Endodermal cell (in vitro differentiated cells): ENCODE measurements at regions not wholly inside any gene's neighbourhood (a gene's known extent, or its start where the extent isn't known, plus 50 kb on each side); places are given as distances from the start of the nearest gene placed in this dataset.

ENCODE experiments used
- DNase-seq: peaks from one replicate; pipeline ENCODE4 v3.0.0-alpha.2; 2017
- H3K27ac ChIP-seq: 2 replicates; pipeline ENCODE4 v1.5.1; 2013; ENCODE audit warnings: mild to moderate bottlenecking, low read depth, low read length, moderate library complexity
- H3K27me3 ChIP-seq: 2 replicates; pipeline ENCODE4 v1.6.1; 2013; ENCODE audit warnings: mild to moderate bottlenecking, low read length, moderate library complexity; ENCODE audit not compliant: insufficient read depth, control insufficient read depth, poor library complexity, severe bottlenecking
- H3K36me3 ChIP-seq: 2 replicates; pipeline ENCODE4 v1.7.0; 2013; ENCODE audit warnings: mild to moderate bottlenecking, low read length, moderate library complexity; ENCODE audit not compliant: control insufficient read depth, insufficient read depth
- H3K4me1 ChIP-seq: one replicate; pipeline ENCODE4 v1.7.0; 2013; ENCODE audit warnings: low read length; ENCODE audit not compliant: control insufficient read depth, insufficient read depth
- H3K4me3 ChIP-seq: 2 replicates; pipeline ENCODE4 v1.5.1; 2013; ENCODE audit warnings: mild to moderate bottlenecking, low read length, moderate library complexity
- H3K9ac ChIP-seq: 2 replicates; pipeline ENCODE4 v1.6.1; 2013; ENCODE audit warnings: mild to moderate bottlenecking, low read length, moderate library complexity; ENCODE audit not compliant: poor library complexity, severe bottlenecking; ENCODE audit errors: extremely low read depth
- H3K9me3 ChIP-seq: 2 replicates; pipeline ENCODE4 v1.6.1; 2013; ENCODE audit warnings: mild to moderate bottlenecking, low read length, moderate library complexity; ENCODE audit not compliant: control insufficient read depth
- H3K27ac Mint-ChIP-seq: 2 replicates; pipeline ENCODE4 v1.8.0; 2020; ENCODE audit warnings: mixed read lengths
- H3K27me3 Mint-ChIP-seq: 2 replicates; pipeline ENCODE4 v1.8.0; 2021; ENCODE audit warnings: mild to moderate bottlenecking, mixed read lengths; ENCODE audit not compliant: insufficient read depth
- H3K36me3 Mint-ChIP-seq: 2 replicates; pipeline ENCODE4 v1.8.0; 2020; ENCODE audit warnings: low read depth, mixed read lengths
- H3K4me1 Mint-ChIP-seq: 2 replicates; pipeline ENCODE4 v1.8.0; 2020; ENCODE audit warnings: mixed read lengths
- H3K4me3 Mint-ChIP-seq: 2 replicates; pipeline ENCODE4 v1.8.0; 2020; ENCODE audit warnings: mild to moderate bottlenecking, moderate library complexity, mixed read lengths
- H3K9me3 Mint-ChIP-seq: 2 replicates; pipeline ENCODE4 v1.8.0; 2020; ENCODE audit warnings: mild to moderate bottlenecking, mixed read lengths
- WGBS, 2 experiments: methylation state at CpG; one replicate each; pipeline versions ENCODE4 v1.1.5 to v1.1.7; 2013; ENCODE audit warnings: missing lambda C conversion rate in 2 of 2, mixed read lengths in 1 of 2; ENCODE audit not compliant: insufficient coverage in 1 of 2, insufficient read length in 1 of 2; 5-methylcytosine and 5-hydroxymethylcytosine counted together
- TF ChIP-seq, protein P1 (sequence below): fragments of 200-600 bp; sonication (generic); conservative IDR thresholded peaks from 2 replicates; pipeline ENCODE4 v1.5.0; 2021; ENCODE audit warnings: antibody characterized with exemption, mild to moderate bottlenecking

DNA sequence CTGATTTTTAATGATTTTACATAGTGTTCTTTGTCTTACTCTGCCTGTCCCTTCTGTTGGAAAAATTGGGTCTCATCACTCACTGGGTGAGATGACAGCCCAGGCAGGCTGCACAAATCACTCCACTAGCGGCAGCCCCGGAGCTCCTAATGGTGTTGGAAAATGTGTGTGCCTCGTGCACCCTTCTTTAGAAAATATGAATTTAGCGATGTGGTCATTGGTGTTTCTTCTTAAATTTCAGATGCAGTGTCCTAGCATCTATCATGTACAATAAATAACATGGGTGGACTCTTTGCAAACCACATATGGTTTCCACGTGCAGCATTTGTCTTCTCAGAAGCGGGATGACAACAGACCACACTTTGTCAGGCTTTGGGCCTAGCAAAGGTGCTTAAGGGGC lies 194.2 kb downstream of the ACKR3 start:
- Histone ChIP-seq H3K9ac (no peak overlapping the region), H3K27ac (no peak overlapping the region), H3K4me3 (no peak overlapping the region), H3K27me3 (no peaks in the 10 kb centered on the region), H3K36me3 (no peaks in the 10 kb centered on the region), H3K4me1 (peaks cover 3% of the 10 kb centered on the region), H3K9me3 (peaks cover 13% of the 10 kb centered on the region)
- peaks cover 14% of the 10 kb centered on the region for H3K9me3 Mint-ChIP-seq
- WGBS, 2 experiments = 90 to 93% methylated on average over 6 of the region's 6 CpGs
- H3K36me3 Mint-ChIP-seq = no peaks in the 10 kb centered on the region
- H3K27ac Mint-ChIP-seq = no peak overlapping the region
- no peak for DNase-seq
- peaks cover 5% of the 10 kb centered on the region for H3K27me3 Mint-ChIP-seq
- TF ChIP-seq, protein P1, sequence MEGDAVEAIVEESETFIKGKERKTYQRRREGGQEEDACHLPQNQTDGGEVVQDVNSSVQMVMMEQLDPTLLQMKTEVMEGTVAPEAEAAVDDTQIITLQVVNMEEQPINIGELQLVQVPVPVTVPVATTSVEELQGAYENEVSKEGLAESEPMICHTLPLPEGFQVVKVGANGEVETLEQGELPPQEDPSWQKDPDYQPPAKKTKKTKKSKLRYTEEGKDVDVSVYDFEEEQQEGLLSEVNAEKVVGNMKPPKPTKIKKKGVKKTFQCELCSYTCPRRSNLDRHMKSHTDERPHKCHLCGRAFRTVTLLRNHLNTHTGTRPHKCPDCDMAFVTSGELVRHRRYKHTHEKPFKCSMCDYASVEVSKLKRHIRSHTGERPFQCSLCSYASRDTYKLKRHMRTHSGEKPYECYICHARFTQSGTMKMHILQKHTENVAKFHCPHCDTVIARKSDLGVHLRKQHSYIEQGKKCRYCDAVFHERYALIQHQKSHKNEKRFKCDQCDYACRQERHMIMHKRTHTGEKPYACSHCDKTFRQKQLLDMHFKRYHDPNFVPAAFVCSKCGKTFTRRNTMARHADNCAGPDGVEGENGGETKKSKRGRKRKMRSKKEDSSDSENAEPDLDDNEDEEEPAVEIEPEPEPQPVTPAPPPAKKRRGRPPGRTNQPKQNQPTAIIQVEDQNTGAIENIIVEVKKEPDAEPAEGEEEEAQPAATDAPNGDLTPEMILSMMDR = no peak
- no peak overlapping the region for H3K4me3 Mint-ChIP-seq
- peaks cover 5% of the 10 kb centered on the region for H3K4me1 Mint-ChIP-seq

DNA sequence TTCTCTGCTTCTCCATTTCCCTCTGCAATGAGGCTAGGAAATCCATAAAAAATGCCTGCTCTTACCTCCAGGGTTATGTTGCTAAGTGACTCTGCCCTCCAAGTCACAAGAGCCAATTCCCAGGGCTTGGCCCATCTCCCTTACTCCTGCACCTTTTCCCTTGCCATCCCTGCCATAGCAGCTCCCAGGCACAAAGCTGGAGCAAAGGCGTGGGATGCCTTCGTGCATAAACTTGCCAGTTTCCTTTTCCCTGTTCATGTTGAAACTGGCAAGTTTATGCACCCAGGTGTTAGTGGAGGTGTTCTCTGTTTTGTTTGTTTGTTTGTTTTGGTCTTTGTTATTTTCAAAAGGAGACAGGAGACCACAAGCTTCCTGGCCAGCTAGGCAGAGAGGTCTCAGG lies 195.1 kb downstream of the ACKR3 start:
- peaks cover 3% of the 10 kb centered on the region for H3K4me1 ChIP-seq
- Mint-ChIP-seq H3K36me3 (no peaks in the 10 kb centered on the region), H3K27me3 (peaks cover 5% of the 10 kb centered on the region), H3K27ac (no peak overlapping the region), H3K9me3 (peaks cover 14% of the 10 kb centered on the region), H3K4me3 (no peak overlapping the region), H3K4me1 (peaks cover 5% of the 10 kb centered on the region)
- H3K9ac ChIP-seq = no peak overlapping the region
- TF ChIP-seq, protein P1 = no peak
- DNase-seq = no peak
- H3K27ac ChIP-seq = no peak overlapping the region
- H3K36me3 ChIP-seq = no peaks in the 10 kb centered on the region
- no peaks in the 10 kb centered on the region for H3K27me3 ChIP-seq
- H3K9me3 ChIP-seq = peaks cover 13% of the 10 kb centered on the region
- H3K4me3 ChIP-seq = no peak overlapping the region
- 95% methylated on average over 2 of the region's 2 CpGs; no CpG with 5 or more reads in 1 of the 2 experiments for WGBS, 2 experiments

DNA sequence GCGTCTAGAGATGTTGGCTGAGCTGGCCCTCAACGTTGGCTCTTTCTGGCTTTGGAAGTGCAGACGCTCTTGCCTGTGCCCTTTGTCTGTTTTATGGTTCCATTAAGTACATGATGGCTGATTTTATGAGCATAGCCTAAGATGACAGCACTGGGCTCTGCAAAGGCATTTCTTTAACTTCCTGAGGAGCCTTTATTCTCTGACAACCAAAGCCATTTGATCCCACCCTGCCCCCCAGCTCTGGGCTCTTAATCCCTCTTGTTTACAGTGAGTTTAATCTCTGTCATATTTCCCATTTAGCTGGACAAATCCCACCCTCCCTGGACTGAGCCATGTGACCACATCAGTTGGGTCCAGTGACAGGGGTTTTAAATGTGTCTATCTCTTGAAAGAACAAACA lies 195.9 kb downstream of the ACKR3 start:
- H3K27ac ChIP-seq = no peak overlapping the region
- H3K9ac ChIP-seq = no peak overlapping the region
- H3K27ac Mint-ChIP-seq = no peak overlapping the region
- peaks cover 3% of the 10 kb centered on the region for H3K4me1 ChIP-seq
- H3K4me3 ChIP-seq = no peak overlapping the region
- peaks cover 5% of the 10 kb centered on the region for H3K4me1 Mint-ChIP-seq
- peaks cover 14% of the 10 kb centered on the region for H3K9me3 Mint-ChIP-seq
- H3K36me3 ChIP-seq = no peaks in the 10 kb centered on the region
- H3K36me3 Mint-ChIP-seq = no peaks in the 10 kb centered on the region
- TF ChIP-seq, protein P1 = no peak
- DNase-seq = no peak
- H3K9me3 ChIP-seq = peaks cover 13% of the 10 kb centered on the region
- H3K27me3 ChIP-seq = no peaks in the 10 kb centered on the region
- H3K27me3 Mint-ChIP-seq = no peaks in the 10 kb centered on the region
- H3K4me3 Mint-ChIP-seq = no peak overlapping the region
- 87 to 90% methylated on average over 3 of the region's 3 CpGs for WGBS, 2 experiments
